Choroid plexus epithelial cell (primary cell): ENCODE measurements at regions not wholly inside any gene's neighbourhood (a gene's known extent, or its start where the extent isn't known, plus 50 kb on each side); places are given as distances from the start of the nearest gene placed in this dataset.
"Not testable (repeated sequence)": the region's sequence is repeated elsewhere in the genome, so short reads cannot be mapped to it uniquely, and the experiment has no call there.

Experiments
- DNase-seq: peaks from one replicate; pipeline ENCODE4 v3.0.0-alpha.2; 2010; ENCODE audit warnings: low read depth
- H3K4me3 ChIP-seq: 2 replicates; pipeline ENCODE4 v1.5.1; 2011; ENCODE audit warnings: low read depth, mild to moderate bottlenecking, control low read depth, low read length, moderate library complexity
- CTCF ChIP-seq: conservative IDR thresholded peaks from 2 replicates; pipeline ENCODE4 v1.5.1; 2011; ENCODE audit warnings: low read depth, mild to moderate bottlenecking, control low read depth, inconsistent platforms, low read length, moderate library complexity

GRCh38 chr2:240376739-240377138 lies 58.7 kb upstream of the GPC1 start:
- no peak overlapping the region for H3K4me3 ChIP-seq
- no peak for TF ChIP-seq CTCF
- no peak for DNase-seq

- DNase-seq = no peak
- H3K4me3 ChIP-seq = no peak overlapping the region
- TF ChIP-seq CTCF = no peak
Observed at GRCh38 chr2:240377366-240377765, 58.1 kb upstream of the GPC1 start.

GRCh38 chr2:240379089-240379636 lies 56.3 kb upstream of the GPC1 start:
- no peak for TF ChIP-seq CTCF
- no peak overlapping the region for H3K4me3 ChIP-seq
- DNase-seq = no peak

- H3K4me3 ChIP-seq = no peak overlapping the region
- TF ChIP-seq CTCF = no peak
- DNase-seq = no peak
Observed at GRCh38 chr2:240383099-240383758, 52.2 kb upstream of the GPC1 start.

- no peak for DNase-seq
- no peak for TF ChIP-seq CTCF
- H3K4me3 ChIP-seq = no peak overlapping the region
Observed at GRCh38 chr2:240383871-240384700, 51.4 kb upstream of the GPC1 start.

GRCh38 chr2:240384711-240385450 lies 50.6 kb upstream of the GPC1 start:
- peak; percentile 29 for DNase-seq
- no peak overlapping the region for H3K4me3 ChIP-seq
- peak; percentile 20 for TF ChIP-seq CTCF

- not testable (repeated sequence) for H3K4me3 ChIP-seq
- peak; percentile 21 for DNase-seq
Observed at GRCh38 chr2:240385451-240386161, 49.9 kb upstream of the GPC1 start.
